ENCODE measurements at regions not wholly inside any gene's neighbourhood (a gene's known extent, or its start where the extent isn't known, plus 50 kb on each side); places are given as distances from the start of the nearest gene placed in this dataset.

GRCh38 chr2:105571445-105571987, 172.7 kb upstream of the FHL2 start:
- H3K79me2 ChIP-seq (ENCODE audit: low read length), result no peaks in the 10 kb centered on the region
- intact Hi-C loops (cut with micrococcal nuclease), result loop anchor here (10.0 kb wide), 1 partner anchor 143 kb away; no protein-coding TSS in a partner anchor
- no peaks in the 10 kb centered on the region for H3F3A ChIP-seq (ENCODE audit: low read length, unreplicated experiment)
- no peak overlapping the region for H3K4me3 ChIP-seq (ENCODE audit: low read length)
- H3K27me3 ChIP-seq (ENCODE audit: low read length), result no peaks in the 10 kb centered on the region
- POLR2A ChIA-PET (ENCODE audit: unreplicated experiment), result no interaction called here
- DNase-seq (no peak), ATAC-seq (no peak)
- H2AFZ ChIP-seq (ENCODE audit: low read length), result no peak overlapping the region
- no peaks in the 10 kb centered on the region for H3K36me3 ChIP-seq (ENCODE audit: low read depth, low read length)
- no TSS peak for BruUV-seq (replicated peaks)
- H3K27ac ChIP-seq (ENCODE audit: low read length), result no peak overlapping the region
- H3K4me2 ChIP-seq (ENCODE audit: low read length), result no peak overlapping the region
- H3K9ac ChIP-seq (ENCODE audit: low read length), result no peak overlapping the region
- TF ChIP-seq EZH2phosphoT487 (IDR thresholded peaks at IDR 0.05; ENCODE audit: borderline replicate concordance, low read length) (no peak), CTCF (conservative IDR thresholded peaks at IDR 0.05; ENCODE audit: low read depth, low read length) (no peak), EZH2 (IDR thresholded peaks at IDR 0.05; ENCODE audit: low read length, unreplicated experiment) (no peak)
- no peaks in the 10 kb centered on the region for H4K20me1 ChIP-seq (ENCODE audit: low read length)
- H3K9me2 ChIP-seq (replicated peaks; ENCODE audit: low read length), result no peaks in the 10 kb centered on the region
- CTCF ChIA-PET, result no interaction called here
- H3K4me1 ChIP-seq (ENCODE audit: insufficient read depth, low read length), result peaks cover 5% of the 10 kb centered on the region
- no peaks in the 10 kb centered on the region for H3K9me3 ChIP-seq (ENCODE audit: low read length)

- Histone ChIP-seq H3K27me3 (ENCODE audit: low read length) (no peaks in the 10 kb centered on the region), H3K9me3 (ENCODE audit: low read length) (no peaks in the 10 kb centered on the region), H3K36me3 (ENCODE audit: low read depth, low read length) (no peaks in the 10 kb centered on the region), H2AFZ (ENCODE audit: low read length) (no peak overlapping the region), H3K4me1 (ENCODE audit: insufficient read depth, low read length) (no peaks in the 10 kb centered on the region), H3K4me3 (ENCODE audit: low read length) (no peak overlapping the region), H3K9ac (ENCODE audit: low read length) (no peak overlapping the region), H3F3A (ENCODE audit: low read length, unreplicated experiment) (no peaks in the 10 kb centered on the region), H3K27ac (ENCODE audit: low read length) (no peak overlapping the region), H3K79me2 (ENCODE audit: low read length) (no peaks in the 10 kb centered on the region), H4K20me1 (ENCODE audit: low read length) (no peaks in the 10 kb centered on the region), H3K9me2 (replicated peaks; ENCODE audit: low read length) (no peaks in the 10 kb centered on the region), H3K4me2 (ENCODE audit: low read length) (no peak overlapping the region)
- BruUV-seq (replicated peaks), result no TSS peak
- ATAC-seq, result no peak
- DNase-seq, result no peak
- TF ChIP-seq CTCF (conservative IDR thresholded peaks at IDR 0.05; ENCODE audit: low read depth, low read length) (no peak), EZH2phosphoT487 (IDR thresholded peaks at IDR 0.05; ENCODE audit: borderline replicate concordance, low read length) (no peak), EZH2 (IDR thresholded peaks at IDR 0.05; ENCODE audit: low read length, unreplicated experiment) (no peak)
- ChIA-PET CTCF (no interaction called here), POLR2A (ENCODE audit: unreplicated experiment) (no interaction called here)
- intact Hi-C loops (cut with micrococcal nuclease), result loop anchor here (10.0 kb wide), 1 partner anchor 144 kb away; no protein-coding TSS in a partner anchor
Observed at GRCh38 chr2:105570757-105571156, 171.9 kb upstream of the FHL2 start.

GRCh38 chr2:105570326-105570725, 171.5 kb upstream of the FHL2 start:
- intact Hi-C loops (cut with micrococcal nuclease), result loop anchor here (10.0 kb wide), 1 partner anchor 144 kb away; no protein-coding TSS in a partner anchor
- BruUV-seq (replicated peaks), result no TSS peak

More at GRCh38 chr2:105570326-105570725, 171.5 kb upstream of the FHL2 start:
- H3K27me3 ChIP-seq (ENCODE audit: low read length), result no peaks in the 10 kb centered on the region
- DNase-seq (no peak), ATAC-seq (no peak)
- TF ChIP-seq CTCF (conservative IDR thresholded peaks at IDR 0.05; ENCODE audit: low read depth, low read length), result no peak
- TF ChIP-seq EZH2phosphoT487 (IDR thresholded peaks at IDR 0.05; ENCODE audit: borderline replicate concordance, low read length), result no peak
- no peak for TF ChIP-seq EZH2 (IDR thresholded peaks at IDR 0.05; ENCODE audit: low read length, unreplicated experiment)
- no peak overlapping the region for H3K9ac ChIP-seq (ENCODE audit: low read length)
- CTCF ChIA-PET, result no interaction called here
- H3K36me3 ChIP-seq (ENCODE audit: low read depth, low read length), result no peaks in the 10 kb centered on the region
- H3K9me3 ChIP-seq (ENCODE audit: low read length), result no peaks in the 10 kb centered on the region
- no peaks in the 10 kb centered on the region for H3K79me2 ChIP-seq (ENCODE audit: low read length)
- H3K4me2 ChIP-seq (ENCODE audit: low read length), result no peak overlapping the region
- no peaks in the 10 kb centered on the region for H4K20me1 ChIP-seq (ENCODE audit: low read length)
- no peak overlapping the region for H2AFZ ChIP-seq (ENCODE audit: low read length)
- no peak overlapping the region for H3K27ac ChIP-seq (ENCODE audit: low read length)
- no peaks in the 10 kb centered on the region for H3K9me2 ChIP-seq (replicated peaks; ENCODE audit: low read length)
- H3F3A ChIP-seq (ENCODE audit: low read length, unreplicated experiment), result no peaks in the 10 kb centered on the region
- POLR2A ChIA-PET (ENCODE audit: unreplicated experiment), result no interaction called here
- no peak overlapping the region for H3K4me3 ChIP-seq (ENCODE audit: low read length)
- H3K4me1 ChIP-seq (ENCODE audit: insufficient read depth, low read length), result no peaks in the 10 kb centered on the region

Measured in PC-3 (cell line).